GM23338 (cell line): ENCODE measurements at regions not wholly inside any gene's neighbourhood (a gene's known extent, or its start where the extent isn't known, plus 50 kb on each side); places are given as distances from the start of the nearest gene placed in this dataset.

ENCODE experiments used
- ATAC-seq: fragments of 200-7000 bp; cut with Tn5 transposase; 3 replicates; pipeline ENCODE4 v1.9.1; 2020
- DNase-seq: peaks from one replicate; pipeline ENCODE4 v3.0.0-alpha.2; 2015; ENCODE audit warnings: low spot score
- H2AFZ ChIP-seq: fragments of 200-600 bp; sonication (generic); 2 replicates; pipeline ENCODE4 v1.8.0; 2016; ENCODE audit warnings: antibody characterized with exemption, mild to moderate bottlenecking, moderate library complexity
- H3F3A ChIP-seq: fragments of 200-600 bp; sonication (generic); replicated peaks from 2 replicates; pipeline ENCODE4 v1.8.0; 2017; ENCODE audit warnings: antibody characterized with exemption, mixed run types, low read depth
- H3K27ac ChIP-seq: fragments of 200-600 bp; sonication (generic); 2 replicates; pipeline ENCODE4 v1.6.1; 2016; ENCODE audit warnings: low read depth
- H3K27me3 ChIP-seq: fragments of 200-600 bp; sonication (generic); 2 replicates; pipeline ENCODE4 v1.8.0; 2016; ENCODE audit warnings: mild to moderate bottlenecking, mixed run types, moderate library complexity; ENCODE audit not compliant: insufficient read depth
- H3K36me3 ChIP-seq: fragments of 200-600 bp; sonication (generic); 2 replicates; pipeline ENCODE4 v1.8.0; 2016; ENCODE audit warnings: mild to moderate bottlenecking; ENCODE audit not compliant: insufficient read depth
- H3K4me1 ChIP-seq: fragments of 200-600 bp; sonication (generic); 2 replicates; pipeline ENCODE4 v1.8.0; 2016; ENCODE audit warnings: mild to moderate bottlenecking, moderate library complexity; ENCODE audit not compliant: insufficient read depth
- H3K4me2 ChIP-seq: fragments of 200-600 bp; sonication (generic); 2 replicates; pipeline ENCODE4 v1.7.1; 2017; ENCODE audit warnings: mixed run types
- H3K4me3 ChIP-seq: fragments of 200-600 bp; sonication (generic); 2 replicates; pipeline ENCODE4 v1.6.1; 2016; ENCODE audit warnings: mixed run types
- H3K79me2 ChIP-seq: fragments of 200-600 bp; sonication (generic); replicated peaks from 2 replicates; pipeline ENCODE4 v1.8.0; 2017; ENCODE audit warnings: mild to moderate bottlenecking; ENCODE audit not compliant: insufficient read depth
- H3K9me2 ChIP-seq: fragments of 200-600 bp; sonication (generic); 2 replicates; pipeline ENCODE4 v1.8.0; 2017; ENCODE audit not compliant: insufficient read depth
- H4K20me1 ChIP-seq: fragments of 200-600 bp; sonication (generic); replicated peaks from 2 replicates; pipeline ENCODE4 v1.8.0; 2017; ENCODE audit warnings: mild to moderate bottlenecking; ENCODE audit not compliant: insufficient read depth
- H3K27ac Mint-ChIP-seq: 2 replicates; pipeline ENCODE4 v1.8.0; 2020; ENCODE audit warnings: inconsistent platforms, mild to moderate bottlenecking, moderate library complexity, mixed read lengths
- H3K27me3 Mint-ChIP-seq: 3 replicates; pipeline ENCODE4 v1.8.0; 2022; ENCODE audit warnings: low read depth, mild to moderate bottlenecking, moderate library complexity, mixed read lengths, inconsistent platforms; ENCODE audit not compliant: insufficient read depth, poor library complexity
- H3K36me3 Mint-ChIP-seq: 3 replicates; pipeline ENCODE4 v1.8.0; 2021; ENCODE audit warnings: low read depth, mild to moderate bottlenecking, inconsistent platforms, moderate library complexity, mixed read lengths
- H3K4me1 Mint-ChIP-seq: 3 replicates; pipeline ENCODE4 v1.8.0; 2020; ENCODE audit warnings: mild to moderate bottlenecking, inconsistent platforms, mixed read lengths
- H3K4me3 Mint-ChIP-seq: 3 replicates; pipeline ENCODE4 v1.8.0; 2021; ENCODE audit warnings: moderate library complexity, mild to moderate bottlenecking, inconsistent platforms, mixed read lengths
- H3K9me3 Mint-ChIP-seq: 3 replicates; pipeline ENCODE4 v1.8.0; 2020; ENCODE audit warnings: moderate library complexity, mild to moderate bottlenecking, inconsistent platforms, mixed read lengths
- CREB1 ChIP-seq: fragments of 250-450 bp; sonication (Bioruptor Pico); IDR thresholded peaks from 2 replicates; pipeline ENCODE4 v1.5.0; 2020; ENCODE audit warnings: low read depth, mild to moderate bottlenecking, moderate library complexity
- CTCF ChIP-seq, 2 experiments: fragments of 200-600 bp in 1 of 2; sonication (generic) in 1 of 2; conservative IDR thresholded peaks; 2 replicates each; pipeline versions ENCODE4 v1.5.1 to v1.6.1; 2016 to 2017; ENCODE audit warnings: antibody characterized with exemption in 2 of 2, low read depth in 2 of 2, mild to moderate bottlenecking in 2 of 2, moderate library complexity in 1 of 2
- ETS1 ChIP-seq: IDR thresholded peaks from 2 replicates; pipeline ENCODE4 v1.6.1; 2016; ENCODE audit warnings: antibody characterized with exemption
- EZH2 ChIP-seq: fragments of 200-600 bp; sonication (generic); IDR thresholded peaks from one replicate; pipeline ENCODE4 v1.8.0; 2017; ENCODE audit warnings: antibody characterized with exemption, mild to moderate bottlenecking, low read depth; ENCODE audit not compliant: unreplicated experiment
- EZH2phosphoT487 ChIP-seq: fragments of 200-600 bp; sonication (generic); IDR thresholded peaks from one replicate; pipeline ENCODE4 v1.8.1; 2018; ENCODE audit warnings: antibody characterized with exemption; ENCODE audit not compliant: unreplicated experiment
- JUNB ChIP-seq: IDR thresholded peaks from one replicate; pipeline ENCODE4 v1.6.1; 2016; ENCODE audit warnings: antibody characterized with exemption; ENCODE audit not compliant: unreplicated experiment
- NANOG ChIP-seq: IDR thresholded peaks from 2 replicates; pipeline ENCODE4 v1.6.1; 2016; ENCODE audit warnings: antibody characterized with exemption, borderline replicate concordance
- POLR2AphosphoS5 ChIP-seq: IDR thresholded peaks from 2 replicates; pipeline ENCODE4 v1.6.1; 2016; ENCODE audit warnings: antibody characterized with exemption, low read depth
- STAT1 ChIP-seq: IDR thresholded peaks from one replicate; pipeline ENCODE4 v1.6.1; 2016; ENCODE audit warnings: antibody characterized with exemption; ENCODE audit not compliant: unreplicated experiment
- ZNF331 ChIP-seq: fragments of 250-450 bp; sonication (Bioruptor Pico); IDR thresholded peaks from 2 replicates; pipeline ENCODE4 v1.5.0; 2020; ENCODE audit warnings: low read depth, mild to moderate bottlenecking, moderate library complexity
- ZNF462 ChIP-seq: fragments of 250-450 bp; sonication (Bioruptor Pico); IDR thresholded peaks from 2 replicates; pipeline ENCODE4 v1.5.0; 2020; ENCODE audit warnings: mild to moderate bottlenecking, moderate library complexity

- no peak overlapping the region for H3K4me3 Mint-ChIP-seq
- no peaks in the 10 kb centered on the region; the same call in 2 of the 3 replicates for H3K9me3 Mint-ChIP-seq
- Histone ChIP-seq H3K9me2 (no peaks in the 10 kb centered on the region; the same call in none of the 2 replicates), H3K27ac (no peak overlapping the region), H3K79me2 (no peaks in the 10 kb centered on the region), H3K36me3 (no peaks in the 10 kb centered on the region), H3F3A (no peaks in the 10 kb centered on the region), H3K4me2 (no peak overlapping the region), H3K4me1 (peaks cover 6% of the 10 kb centered on the region; the same call in 1 of the 2 replicates), H4K20me1 (no peaks in the 10 kb centered on the region), H2AFZ (peak overlapping the region; percentile 64), H3K4me3 (no peak overlapping the region), H3K27me3 (no peaks in the 10 kb centered on the region)
- peaks cover 6% of the 10 kb centered on the region for H3K4me1 Mint-ChIP-seq
- no peaks in the 10 kb centered on the region for H3K27me3 Mint-ChIP-seq
- ATAC-seq (no peak), DNase-seq (no peak)
- TF ChIP-seq STAT1: no peak
- no peaks in the 10 kb centered on the region for H3K36me3 Mint-ChIP-seq
- no peak overlapping the region for H3K27ac Mint-ChIP-seq
Measured at GRCh38 chr4:145339075-145339725, 142.5 kb upstream of the SMAD1 start.

GRCh38 chr4:145338568-145338967, 143.1 kb upstream of the SMAD1 start:
- H3K27me3 Mint-ChIP-seq: no peaks in the 10 kb centered on the region
- ATAC-seq: no peak
- H3K9me3 Mint-ChIP-seq: no peaks in the 10 kb centered on the region; the same call in 2 of the 3 replicates
- H3K4me3 Mint-ChIP-seq: no peak overlapping the region
- Histone ChIP-seq H3K4me3 (no peak overlapping the region), H2AFZ (no peak overlapping the region), H3K4me1 (peaks cover 4% of the 10 kb centered on the region; the same call in 1 of the 2 replicates), H3F3A (no peaks in the 10 kb centered on the region), H4K20me1 (no peaks in the 10 kb centered on the region), H3K27me3 (no peaks in the 10 kb centered on the region), H3K9me2 (no peaks in the 10 kb centered on the region; the same call in none of the 2 replicates), H3K27ac (no peak overlapping the region), H3K4me2 (no peak overlapping the region), H3K79me2 (no peaks in the 10 kb centered on the region), H3K36me3 (no peaks in the 10 kb centered on the region)
- no peak overlapping the region for H3K27ac Mint-ChIP-seq
- no peak for DNase-seq
- H3K4me1 Mint-ChIP-seq: peaks cover 6% of the 10 kb centered on the region
- TF ChIP-seq EZH2 (no peak), CTCF (conservative IDR thresholded peaks at IDR 0.05; ENCODE audit: low read depth in 2 of 2) (no peak), NANOG (no peak), ETS1 (no peak), STAT1 (no peak), ZNF462 (CRISPR knock-in tag) (no peak), POLR2AphosphoS5 (no peak), CREB1 (CRISPR knock-in tag) (no peak), ZNF331 (CRISPR knock-in tag) (no peak), EZH2phosphoT487 (no peak), JUNB (no peak)
- no peaks in the 10 kb centered on the region for H3K36me3 Mint-ChIP-seq
